DMS 273 (cell line): ENCODE measurements at regions not wholly inside any gene's neighbourhood (a gene's known extent, or its start where the extent isn't known, plus 50 kb on each side); places are given as distances from the start of the nearest gene placed in this dataset.
A peak's percentile ranks its signal among the peaks of the same experiment; 100 is the strongest.

Source experiments
- DNase-seq: peaks from one replicate; lab custom pipeline; 2025; ENCODE audit not compliant: unreplicated experiment; lab: John Stamatoyannopoulos, UW

- DNase-seq, result peak; percentile 43
Measured at GRCh38 chr21:32135401-32136363, 143.2 kb downstream of the MIS18A start.

- DNase-seq, result no peak
Measured at GRCh38 chr21:32134441-32135130, 144.3 kb downstream of the MIS18A start.

GRCh38 chr21:32132881-32133280 lies 146.0 kb downstream of the MIS18A start:
- DNase-seq, result no peak

DNA sequence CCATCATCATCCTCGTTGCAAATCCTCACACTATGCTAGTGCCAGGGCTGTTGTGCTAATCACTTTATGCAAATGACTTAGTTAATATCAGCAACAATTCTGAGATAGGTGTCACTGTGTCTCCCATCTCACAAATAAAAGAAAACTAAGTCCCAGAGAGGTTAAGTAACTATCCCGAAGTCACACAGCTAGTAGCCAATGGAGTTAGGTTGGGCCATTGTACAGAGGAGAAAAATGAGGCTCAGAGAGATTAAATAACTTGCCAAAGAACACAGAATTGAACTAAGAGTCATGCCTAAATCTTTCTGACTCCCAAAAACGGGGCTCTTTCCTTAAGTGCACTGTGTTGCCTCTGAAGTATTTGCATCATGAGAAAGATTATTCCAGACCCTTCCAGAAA lies 146.4 kb downstream of the MIS18A start:
- DNase-seq, result no peak

DNA sequence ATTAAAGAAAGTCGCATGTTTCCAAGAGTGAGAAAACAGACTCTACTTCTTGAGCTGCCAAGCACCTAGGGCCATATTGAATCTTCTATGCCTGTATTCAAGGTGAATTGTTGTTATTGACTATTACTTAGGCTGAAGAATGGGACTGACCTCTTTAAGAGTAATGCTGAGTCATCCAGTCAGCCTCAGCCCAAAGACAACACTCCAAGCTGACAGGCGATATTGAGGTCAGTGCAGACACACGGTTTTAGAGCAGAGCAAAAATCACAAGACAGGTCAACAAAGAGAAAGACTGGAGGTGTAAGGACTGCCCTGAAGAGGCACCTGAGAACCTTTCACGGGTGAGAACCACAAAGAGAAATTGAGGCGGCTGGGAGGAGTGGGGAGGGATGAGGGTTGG lies 146.9 kb downstream of the MIS18A start:
- DNase-seq, result no peak

DNA sequence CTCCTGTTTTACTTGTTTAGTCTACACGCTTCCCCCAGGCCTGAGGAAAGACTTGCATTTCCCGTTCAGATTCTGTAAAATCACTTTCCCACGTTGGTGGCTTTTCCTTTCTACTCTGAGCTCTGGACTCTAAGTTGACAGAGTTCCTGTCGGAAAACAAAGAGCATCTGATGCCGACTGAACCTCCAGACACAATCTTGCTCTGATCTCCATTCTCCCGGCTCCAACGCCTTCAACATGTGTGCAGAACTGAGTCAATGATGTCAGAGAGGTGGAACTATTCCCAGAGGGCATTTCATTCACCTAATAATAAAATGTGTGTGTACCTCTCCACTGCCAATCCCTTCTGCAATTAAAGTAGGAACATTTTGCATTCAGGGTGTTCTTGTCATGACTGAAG lies 147.7 kb downstream of the MIS18A start:
- DNase-seq, result no peak

GRCh38 chr21:32130031-32130891 lies 148.6 kb downstream of the MIS18A start:
- no peak for DNase-seq

- DNase-seq, result no peak
Measured at GRCh38 chr21:32127081-32127480, 151.8 kb downstream of the MIS18A start.

- no peak for DNase-seq
Measured at GRCh38 chr21:32122082-32122481, 156.8 kb downstream of the MIS18A start.

DNA sequence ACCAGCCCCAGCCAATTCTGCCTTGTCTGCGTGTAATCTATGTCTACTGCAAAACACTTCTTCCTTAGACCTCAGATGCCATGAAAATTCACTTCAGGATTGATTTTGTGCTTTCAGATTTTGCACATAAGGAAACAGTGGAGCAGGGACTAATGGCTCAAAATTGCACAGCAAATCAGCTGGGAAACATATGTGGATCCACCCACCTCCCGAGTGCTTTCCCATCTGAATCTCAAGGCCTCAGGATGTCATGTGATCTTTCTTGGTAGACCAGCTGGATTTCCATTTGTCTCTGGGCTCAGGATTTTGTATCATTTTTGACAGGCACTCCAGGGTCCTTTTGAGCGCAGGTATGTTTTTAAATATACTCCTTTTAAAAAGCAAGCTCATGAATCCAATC lies 158.6 kb downstream of the MIS18A start:
- DNase-seq, result no peak

DNA sequence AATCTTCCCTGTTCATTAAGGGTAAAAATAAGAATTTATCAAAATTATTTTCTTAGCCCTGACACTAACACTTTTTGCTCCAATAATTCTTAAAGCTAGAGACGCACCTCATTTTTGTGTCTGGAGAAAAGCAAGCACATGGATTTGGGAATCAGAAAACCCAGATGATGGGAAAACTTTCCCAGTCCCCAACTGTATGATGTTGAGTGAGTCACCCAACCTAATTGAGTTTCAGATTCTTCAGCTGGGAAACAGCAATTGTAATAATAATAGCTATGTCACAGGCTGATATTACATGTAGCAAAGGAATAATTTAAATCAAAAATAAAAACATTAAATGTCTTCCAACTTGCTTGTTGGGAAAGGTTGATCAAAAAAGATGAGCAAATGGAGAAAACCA lies 159.0 kb downstream of the MIS18A start:
- DNase-seq, result no peak

- DNase-seq, result no peak
Measured at GRCh38 chr21:32119389-32119788, 159.5 kb downstream of the MIS18A start.

DNA sequence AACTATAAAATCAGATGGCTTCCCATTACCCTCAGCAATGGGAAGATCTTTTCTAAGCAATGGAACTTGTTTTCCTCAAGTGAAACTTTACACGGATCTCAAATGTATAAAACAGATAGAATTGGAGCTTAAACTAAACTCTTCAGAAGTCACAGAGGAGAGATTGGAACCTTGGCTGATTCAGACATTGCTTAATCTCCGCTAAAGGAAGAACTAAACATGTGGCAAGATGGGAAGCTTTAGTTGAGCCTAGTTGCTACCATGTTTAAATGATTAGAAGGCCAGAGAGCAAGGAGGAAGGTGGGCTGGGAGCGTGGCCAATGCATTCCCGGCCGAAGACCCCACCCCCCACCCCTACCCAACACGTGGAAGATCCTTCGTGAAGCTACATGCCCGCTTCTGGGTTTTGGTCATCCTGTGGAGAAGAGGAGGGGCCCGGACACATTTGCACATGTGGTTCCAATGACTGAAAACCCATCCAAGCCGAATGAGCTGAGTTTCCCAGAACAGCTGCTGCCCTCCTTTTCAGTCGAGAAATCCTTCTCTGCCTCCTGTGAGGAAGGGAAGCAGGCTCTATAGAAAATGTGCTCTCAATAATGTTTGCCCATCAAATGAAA lies 164.3 kb downstream of the MIS18A start:
- DNase-seq, result no peak

DNA sequence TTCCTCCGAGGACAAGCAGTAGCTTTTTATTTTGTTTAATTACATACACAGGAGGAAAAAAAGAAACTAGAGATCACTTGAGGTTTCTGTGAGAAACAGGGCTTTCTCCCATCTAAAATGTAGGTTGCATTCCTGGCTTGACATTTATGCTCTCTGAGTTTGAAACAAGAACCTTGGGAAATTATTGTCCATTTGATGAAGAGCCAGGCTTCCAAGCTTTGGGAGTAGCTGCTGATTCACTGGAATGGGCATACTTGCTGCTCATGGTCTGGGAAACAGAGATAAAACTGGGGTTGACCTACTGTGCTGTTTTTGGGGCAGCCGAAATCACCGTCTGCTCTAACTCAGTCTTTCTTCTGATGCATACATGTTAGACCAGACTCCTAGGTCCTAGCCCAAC lies 165.4 kb downstream of the MIS18A start:
- no peak for DNase-seq

- DNase-seq, result no peak
Measured at GRCh38 chr21:32112195-32112594, 166.7 kb downstream of the MIS18A start.

- no peak for DNase-seq
Measured at GRCh38 chr21:32108566-32108965, 170.3 kb downstream of the MIS18A start.

- DNase-seq, result peak; percentile 60
Measured at GRCh38 chr21:32103361-32103760, 175.5 kb downstream of the MIS18A start.

GRCh38 chr21:32102426-32102825 lies 176.4 kb downstream of the MIS18A start:
- peak; percentile 23 for DNase-seq

- DNase-seq, result peak; percentile 76
Measured at GRCh38 chr21:32101277-32101676, 177.6 kb downstream of the MIS18A start.

GRCh38 chr21:32100423-32100822 lies 178.4 kb downstream of the MIS18A start:
- DNase-seq, result peak; percentile 47
